ENCODE measurements at regions not wholly inside any gene's neighbourhood (a gene's known extent, or its start where the extent isn't known, plus 50 kb on each side); places are given as distances from the start of the nearest gene placed in this dataset.

GRCh38 chr5:173757403-173758209 is 130.5 kb upstream of the CPEB4 start:
- TF ChIP-seq GATA2 (IDR thresholded peaks at IDR 0.05; ENCODE audit: low read depth, low read length) = peak; percentile 70
- TF ChIP-seq GATA3 (IDR thresholded peaks at IDR 0.05; ENCODE audit: low read depth, low read length) = peak; percentile 49
